Activated T-cell treated with anti-CD3 and anti-CD28 coated beads, Interleukin-2, amount 50 U/mL, for 24 hours (primary cell): ENCODE measurements at regions not wholly inside any gene's neighbourhood (a gene's known extent, or its start where the extent isn't known, plus 50 kb on each side); places are given as distances from the start of the nearest gene placed in this dataset.
"Not testable (repeated sequence)": the region's sequence is repeated elsewhere in the genome, so short reads cannot be mapped to it uniquely, and the experiment has no call there.

Experiments
- DNase-seq: peaks from one replicate; pipeline ENCODE4 v3.0.0-alpha.2; 2020
- H3K27ac Mint-ChIP-seq: 2 replicates; pipeline ENCODE4 v1.8.0; 2020; ENCODE audit warnings: mild to moderate bottlenecking, mixed read lengths
- H3K27me3 Mint-ChIP-seq: 2 replicates; pipeline ENCODE4 v1.8.0; 2020; ENCODE audit warnings: mixed read lengths
- H3K36me3 Mint-ChIP-seq: 2 replicates; pipeline ENCODE4 v1.8.0; 2020; ENCODE audit warnings: low read depth, mixed read lengths
- H3K4me1 Mint-ChIP-seq: 2 replicates; pipeline ENCODE4 v1.8.0; 2020; ENCODE audit warnings: low read depth, mixed read lengths
- H3K4me3 Mint-ChIP-seq: 2 replicates; pipeline ENCODE4 v1.8.0; 2020; ENCODE audit warnings: mild to moderate bottlenecking, moderate library complexity, mixed read lengths
- H3K9me3 Mint-ChIP-seq: 2 replicates; pipeline ENCODE4 v1.8.0; 2020; ENCODE audit warnings: mixed read lengths

DNA sequence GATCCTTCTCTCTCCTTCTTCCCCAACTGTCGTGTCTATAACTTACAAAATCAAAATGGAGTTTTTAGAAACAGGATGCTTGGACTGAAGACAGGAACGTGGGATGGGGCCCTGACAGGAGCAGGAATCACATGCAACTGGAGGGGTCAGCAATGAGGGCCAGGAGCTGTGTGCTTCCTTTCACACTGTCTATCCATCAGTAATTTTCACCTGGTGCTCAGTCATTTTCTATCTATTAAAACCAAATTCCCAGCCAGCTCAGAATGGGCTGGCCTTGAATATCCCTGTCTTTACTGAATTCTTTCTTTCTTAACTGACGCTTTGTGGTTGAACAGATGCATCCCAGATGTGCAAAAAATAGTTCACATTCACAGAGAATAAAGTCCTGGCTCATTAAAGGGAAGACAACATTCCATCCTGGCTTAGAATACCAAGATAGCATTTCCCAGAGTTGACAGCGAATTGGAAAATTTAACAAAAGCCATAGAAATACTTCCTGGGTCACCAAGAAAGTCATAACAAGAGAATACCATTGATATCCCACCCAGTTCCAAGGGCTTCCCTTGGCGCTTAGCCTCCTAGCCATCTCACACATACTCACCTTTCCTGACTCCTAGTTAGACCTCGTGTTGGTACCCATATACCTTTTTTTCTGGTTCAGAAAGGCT lies 588.1 kb downstream of the TTLL7 start:
- not testable (repeated sequence) for H3K4me3 Mint-ChIP-seq, H3K27me3 Mint-ChIP-seq, H3K27ac Mint-ChIP-seq, H3K36me3 Mint-ChIP-seq, DNase-seq, H3K9me3 Mint-ChIP-seq, H3K4me1 Mint-ChIP-seq

GRCh38 chr1:83406693-83407371 lies 592.1 kb downstream of the TTLL7 start:
- H3K27me3 Mint-ChIP-seq, H3K4me3 Mint-ChIP-seq, H3K36me3 Mint-ChIP-seq, H3K9me3 Mint-ChIP-seq, DNase-seq, H3K27ac Mint-ChIP-seq: not testable (repeated sequence)
- peaks cover 11% of the 10 kb centered on the region for H3K4me1 Mint-ChIP-seq

- H3K4me1 Mint-ChIP-seq: peaks cover 11% of the 10 kb centered on the region
- not testable (repeated sequence) for H3K27ac Mint-ChIP-seq, H3K9me3 Mint-ChIP-seq, DNase-seq, H3K4me3 Mint-ChIP-seq, H3K27me3 Mint-ChIP-seq, H3K36me3 Mint-ChIP-seq
Measured at GRCh38 chr1:83405789-83406188, 593.1 kb downstream of the TTLL7 start.

GRCh38 chr1:83403500-83403899 lies 595.4 kb downstream of the TTLL7 start:
- H3K4me3 Mint-ChIP-seq, H3K36me3 Mint-ChIP-seq, DNase-seq, H3K9me3 Mint-ChIP-seq, H3K27ac Mint-ChIP-seq, H3K27me3 Mint-ChIP-seq: not testable (repeated sequence)
- H3K4me1 Mint-ChIP-seq: peaks cover 11% of the 10 kb centered on the region

- H3K36me3 Mint-ChIP-seq, H3K9me3 Mint-ChIP-seq, H3K27me3 Mint-ChIP-seq: not testable (repeated sequence)
Measured at GRCh38 chr1:83401146-83401545, 597.8 kb downstream of the TTLL7 start.

GRCh38 chr1:83400173-83400572 lies 598.8 kb downstream of the TTLL7 start:
- not testable (repeated sequence) for H3K27ac Mint-ChIP-seq, H3K4me3 Mint-ChIP-seq, DNase-seq, H3K4me1 Mint-ChIP-seq, H3K9me3 Mint-ChIP-seq, H3K27me3 Mint-ChIP-seq, H3K36me3 Mint-ChIP-seq

More at GRCh38 chr1:83401146-83401545, 597.8 kb downstream of the TTLL7 start:
- not testable (repeated sequence) for H3K4me1 Mint-ChIP-seq, H3K27ac Mint-ChIP-seq, H3K4me3 Mint-ChIP-seq, DNase-seq

- not testable (repeated sequence) for H3K9me3 Mint-ChIP-seq, H3K27me3 Mint-ChIP-seq, H3K27ac Mint-ChIP-seq, H3K36me3 Mint-ChIP-seq, DNase-seq, H3K4me3 Mint-ChIP-seq, H3K4me1 Mint-ChIP-seq
Measured at GRCh38 chr1:83398125-83398524, 600.8 kb downstream of the TTLL7 start.

DNA sequence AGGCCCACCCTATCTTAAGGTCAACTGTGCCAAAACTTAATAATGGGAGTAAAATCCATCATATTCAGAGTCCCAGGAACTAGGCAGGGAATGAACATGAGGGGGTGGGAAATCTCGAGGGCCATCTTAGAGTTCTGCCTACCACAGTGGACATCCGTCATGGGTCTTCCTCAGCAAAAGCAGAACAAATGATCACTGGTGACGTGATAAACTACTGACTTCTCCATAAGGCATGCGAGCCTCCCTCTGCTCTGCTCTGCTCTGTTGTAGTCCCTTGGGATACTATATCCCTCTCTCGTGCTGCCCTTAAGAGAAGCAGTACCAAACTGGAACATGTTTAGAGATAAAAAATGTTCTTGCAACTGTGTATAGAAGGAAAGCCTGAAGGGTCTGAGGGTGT lies 603.8 kb downstream of the TTLL7 start:
- DNase-seq, H3K36me3 Mint-ChIP-seq, H3K27ac Mint-ChIP-seq, H3K4me3 Mint-ChIP-seq, H3K4me1 Mint-ChIP-seq, H3K9me3 Mint-ChIP-seq, H3K27me3 Mint-ChIP-seq: not testable (repeated sequence)

DNA sequence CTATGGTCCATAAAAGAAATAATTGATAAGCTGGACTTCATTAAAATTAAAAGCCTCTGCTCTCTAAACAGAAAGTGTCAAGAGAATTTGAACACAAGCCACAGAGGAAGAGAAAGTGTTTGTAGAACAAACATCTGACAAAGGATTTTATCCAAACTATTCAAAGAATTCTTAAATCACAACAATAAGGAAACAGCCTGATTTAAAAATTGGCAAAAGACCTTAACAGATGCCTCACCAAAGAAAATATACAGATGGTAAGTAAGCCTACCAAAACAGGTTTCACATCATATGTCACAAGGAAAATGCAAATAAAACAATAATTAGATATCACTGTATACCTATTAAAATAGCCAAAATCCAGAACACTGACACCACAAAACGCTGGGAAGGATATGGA lies 612.0 kb downstream of the TTLL7 start:
- H3K9me3 Mint-ChIP-seq, DNase-seq, H3K27ac Mint-ChIP-seq, H3K36me3 Mint-ChIP-seq, H3K4me3 Mint-ChIP-seq, H3K4me1 Mint-ChIP-seq, H3K27me3 Mint-ChIP-seq: not testable (repeated sequence)

DNA sequence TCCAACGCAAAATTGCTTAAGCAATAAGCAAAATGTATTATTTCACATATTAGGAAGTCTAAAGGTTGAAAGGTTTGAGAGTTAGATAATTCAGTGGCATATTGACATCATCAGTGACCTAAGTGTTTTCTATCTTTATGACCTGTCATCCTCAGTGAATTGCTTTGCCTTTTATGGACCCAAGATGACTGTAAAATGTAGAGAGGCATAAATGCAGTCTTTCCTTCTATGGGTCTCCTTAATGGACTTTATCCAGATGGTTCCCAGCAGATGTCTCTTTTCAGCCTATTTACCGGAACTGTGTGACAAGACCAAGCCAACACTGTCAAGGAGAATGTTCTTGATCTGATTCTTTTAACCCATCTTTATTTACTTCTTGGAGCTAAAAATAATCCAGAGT lies 615.8 kb downstream of the TTLL7 start:
- H3K9me3 Mint-ChIP-seq: peaks cover 16% of the 10 kb centered on the region
- not testable (repeated sequence) for H3K4me3 Mint-ChIP-seq, H3K27me3 Mint-ChIP-seq, H3K27ac Mint-ChIP-seq, H3K36me3 Mint-ChIP-seq, DNase-seq, H3K4me1 Mint-ChIP-seq

- not testable (repeated sequence) for H3K27ac Mint-ChIP-seq, H3K27me3 Mint-ChIP-seq, DNase-seq, H3K4me3 Mint-ChIP-seq, H3K9me3 Mint-ChIP-seq, H3K36me3 Mint-ChIP-seq, H3K4me1 Mint-ChIP-seq
Measured at GRCh38 chr1:83373018-83373417, 625.9 kb downstream of the TTLL7 start.

- not testable (repeated sequence) for H3K9me3 Mint-ChIP-seq, H3K27ac Mint-ChIP-seq, H3K36me3 Mint-ChIP-seq, H3K4me1 Mint-ChIP-seq, H3K27me3 Mint-ChIP-seq, DNase-seq, H3K4me3 Mint-ChIP-seq
Measured at GRCh38 chr1:83369853-83370252, 629.1 kb downstream of the TTLL7 start.

DNA sequence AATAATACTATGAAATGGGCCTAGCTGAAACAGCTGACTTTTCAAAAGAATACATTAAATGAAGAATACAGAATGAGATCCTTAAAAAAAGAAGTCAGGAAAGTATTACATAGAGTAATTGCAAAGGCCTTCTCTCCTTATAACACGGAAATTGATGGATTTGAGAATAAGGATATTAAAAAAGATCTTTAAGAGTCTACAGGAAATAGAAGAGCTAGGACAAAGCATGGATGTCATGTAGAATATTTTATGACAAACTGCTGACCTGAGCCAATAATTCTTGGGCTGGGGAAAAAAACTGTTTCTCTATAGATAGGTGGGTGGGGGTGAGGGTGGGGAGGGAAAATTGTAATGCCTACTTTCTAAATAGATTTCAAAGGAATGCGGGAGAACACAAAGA lies 633.6 kb downstream of the TTLL7 start:
- not testable (repeated sequence) for H3K4me3 Mint-ChIP-seq, H3K27me3 Mint-ChIP-seq, DNase-seq, H3K4me1 Mint-ChIP-seq, H3K27ac Mint-ChIP-seq, H3K9me3 Mint-ChIP-seq, H3K36me3 Mint-ChIP-seq

DNA sequence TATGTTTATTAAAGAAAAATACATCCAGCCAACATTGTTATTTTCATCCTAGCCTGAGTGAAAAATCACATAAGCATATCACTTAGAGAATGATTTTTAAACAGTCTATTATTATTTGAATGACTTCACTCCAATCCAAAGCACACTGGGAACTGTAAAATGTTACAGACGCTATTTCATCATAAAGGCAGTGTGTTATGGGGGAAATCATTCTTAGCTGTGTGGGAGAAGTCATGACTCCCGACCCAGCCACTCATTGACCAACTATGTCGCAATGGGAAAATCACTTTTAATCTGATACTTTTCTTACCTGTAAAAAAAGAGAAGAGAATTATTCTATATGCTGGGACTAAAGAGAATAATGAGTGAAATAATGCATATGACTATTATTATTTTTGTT lies 653.6 kb downstream of the TTLL7 start:
- H3K9me3 Mint-ChIP-seq, DNase-seq, H3K4me3 Mint-ChIP-seq, H3K27ac Mint-ChIP-seq, H3K27me3 Mint-ChIP-seq, H3K4me1 Mint-ChIP-seq, H3K36me3 Mint-ChIP-seq: not testable (repeated sequence)

DNA sequence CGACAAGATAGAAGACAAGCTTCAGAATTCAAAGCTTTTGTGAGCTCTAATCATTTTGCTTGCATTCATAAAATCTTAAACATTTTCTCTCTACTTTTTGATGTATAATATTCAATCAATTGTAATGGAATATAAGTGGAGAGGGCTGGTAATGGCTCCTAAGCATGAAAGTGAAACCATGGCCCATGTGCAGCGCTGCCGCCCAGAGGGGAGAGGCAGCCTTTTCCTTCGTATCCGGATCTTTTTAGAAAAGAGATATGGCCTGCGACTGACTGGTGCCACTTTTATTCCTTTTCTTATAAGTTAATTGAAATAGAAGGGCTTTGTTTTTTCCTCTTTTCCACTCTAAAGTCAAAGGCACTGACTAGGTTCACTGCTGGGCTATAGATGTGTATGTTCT lies 655.2 kb downstream of the TTLL7 start:
- H3K4me3 Mint-ChIP-seq, DNase-seq, H3K4me1 Mint-ChIP-seq, H3K27me3 Mint-ChIP-seq, H3K36me3 Mint-ChIP-seq, H3K27ac Mint-ChIP-seq, H3K9me3 Mint-ChIP-seq: not testable (repeated sequence)

GRCh38 chr1:83342995-83343394 lies 655.9 kb downstream of the TTLL7 start:
- H3K27ac Mint-ChIP-seq, DNase-seq, H3K4me3 Mint-ChIP-seq, H3K4me1 Mint-ChIP-seq, H3K27me3 Mint-ChIP-seq, H3K36me3 Mint-ChIP-seq, H3K9me3 Mint-ChIP-seq: not testable (repeated sequence)
